SK-N-SH treated with all-trans-retinoic acid at 6 μM for 48 hours (cell line): ENCODE measurements at regions not wholly inside any gene's neighbourhood (a gene's known extent, or its start where the extent isn't known, plus 50 kb on each side); places are given as distances from the start of the nearest gene placed in this dataset.

Experiments used
- RARB ChIP-seq: fragments of 250-450 bp; sonication (Bioruptor Pico); IDR thresholded peaks from 2 replicates; pipeline ENCODE4 v1.8.0; 2021; ENCODE audit warnings: mild to moderate bottlenecking, moderate library complexity
- TOX ChIP-seq: fragments of 250-450 bp; sonication (Bioruptor Pico); IDR thresholded peaks from 2 replicates; pipeline ENCODE4 v1.8.0; 2021; ENCODE audit warnings: mild to moderate bottlenecking, moderate library complexity, borderline replicate concordance
- ZC3H10 ChIP-seq: fragments of 250-450 bp; sonication (Bioruptor Pico); IDR thresholded peaks from 2 replicates; pipeline ENCODE4 v1.5.1; 2021; ENCODE audit warnings: mild to moderate bottlenecking, moderate library complexity
- TF ChIP-seq, protein P1 (sequence below): fragments of 250-450 bp; sonication (Bioruptor Pico); IDR thresholded peaks from 2 replicates; pipeline ENCODE4 v1.5.0; 2020; ENCODE audit warnings: mild to moderate bottlenecking, moderate library complexity

DNA sequence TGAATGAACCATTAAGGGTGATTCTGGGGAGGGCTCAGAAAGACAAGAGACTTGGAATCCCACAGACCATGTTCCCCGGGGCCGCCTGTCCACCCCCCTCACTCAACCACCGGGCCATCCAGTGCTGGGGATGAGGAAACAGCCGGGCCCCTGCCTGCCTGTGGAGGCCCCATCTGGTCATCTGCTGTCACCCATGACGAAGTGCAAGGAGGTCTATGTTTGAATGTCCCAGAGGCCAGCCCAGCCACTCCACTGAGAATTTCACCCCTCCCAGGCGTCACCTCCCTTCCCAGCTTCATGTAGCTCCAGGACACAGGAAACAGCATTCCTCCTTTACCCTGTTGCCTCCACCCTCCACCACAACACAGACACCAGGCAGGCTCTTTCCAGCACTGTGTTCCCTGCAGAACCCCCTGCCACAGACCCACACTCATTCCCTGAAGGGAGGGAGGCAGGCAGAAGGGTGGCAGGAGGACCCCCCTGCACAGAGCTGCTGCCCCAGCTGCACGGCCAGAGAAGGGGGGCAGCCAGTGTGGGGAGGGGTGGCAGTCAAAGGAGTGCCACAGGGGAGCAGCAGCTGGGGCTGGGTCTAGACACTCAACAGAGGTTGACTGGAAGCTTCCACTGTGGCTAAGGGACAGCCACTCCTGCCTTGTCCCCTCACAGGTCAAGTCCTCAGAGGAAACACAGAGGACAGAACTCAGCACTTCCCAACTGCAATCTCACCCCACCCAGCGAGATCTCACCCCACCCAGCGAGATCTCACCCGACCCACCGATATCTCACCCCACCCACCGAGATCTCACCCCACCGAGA, 50.3 kb upstream of the PPP2R5C start:
- TF ChIP-seq RARB (no peak), TOX (CRISPR knock-in tag) (no peak), ZC3H10 (CRISPR knock-in tag) (no peak)
- TF ChIP-seq, protein P1, sequence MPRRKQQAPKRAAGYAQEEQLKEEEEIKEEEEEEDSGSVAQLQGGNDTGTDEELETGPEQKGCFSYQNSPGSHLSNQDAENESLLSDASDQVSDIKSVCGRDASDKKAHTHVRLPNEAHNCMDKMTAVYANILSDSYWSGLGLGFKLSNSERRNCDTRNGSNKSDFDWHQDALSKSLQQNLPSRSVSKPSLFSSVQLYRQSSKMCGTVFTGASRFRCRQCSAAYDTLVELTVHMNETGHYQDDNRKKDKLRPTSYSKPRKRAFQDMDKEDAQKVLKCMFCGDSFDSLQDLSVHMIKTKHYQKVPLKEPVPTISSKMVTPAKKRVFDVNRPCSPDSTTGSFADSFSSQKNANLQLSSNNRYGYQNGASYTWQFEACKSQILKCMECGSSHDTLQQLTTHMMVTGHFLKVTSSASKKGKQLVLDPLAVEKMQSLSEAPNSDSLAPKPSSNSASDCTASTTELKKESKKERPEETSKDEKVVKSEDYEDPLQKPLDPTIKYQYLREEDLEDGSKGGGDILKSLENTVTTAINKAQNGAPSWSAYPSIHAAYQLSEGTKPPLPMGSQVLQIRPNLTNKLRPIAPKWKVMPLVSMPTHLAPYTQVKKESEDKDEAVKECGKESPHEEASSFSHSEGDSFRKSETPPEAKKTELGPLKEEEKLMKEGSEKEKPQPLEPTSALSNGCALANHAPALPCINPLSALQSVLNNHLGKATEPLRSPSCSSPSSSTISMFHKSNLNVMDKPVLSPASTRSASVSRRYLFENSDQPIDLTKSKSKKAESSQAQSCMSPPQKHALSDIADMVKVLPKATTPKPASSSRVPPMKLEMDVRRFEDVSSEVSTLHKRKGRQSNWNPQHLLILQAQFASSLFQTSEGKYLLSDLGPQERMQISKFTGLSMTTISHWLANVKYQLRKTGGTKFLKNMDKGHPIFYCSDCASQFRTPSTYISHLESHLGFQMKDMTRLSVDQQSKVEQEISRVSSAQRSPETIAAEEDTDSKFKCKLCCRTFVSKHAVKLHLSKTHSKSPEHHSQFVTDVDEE (CRISPR knock-in tag): no peak
